Naive B cell (primary cell): ENCODE measurements at regions not wholly inside any gene's neighbourhood (a gene's known extent, or its start where the extent isn't known, plus 50 kb on each side); places are given as distances from the start of the nearest gene placed in this dataset.

ENCODE experiments used
- ATAC-seq, 2 donors: fragments of 150-1000 bp; cut with Tn5 transposase; 2 replicates each; pipeline ENCODE4 v1.10.0; 2021; ENCODE audit warnings: low read depth in 2 of 2, mild to moderate bottlenecking in 2 of 2, moderate library complexity in 2 of 2
- DNase-seq: peaks from one replicate; pipeline ENCODE4 v3.0.0; 2022
- H3K27ac Mint-ChIP-seq, 6 donors: one replicate each; pipeline ENCODE4 v1.8.0; 2020 to 2022; ENCODE audit warnings: mild to moderate bottlenecking in 6 of 6, mixed read lengths in 6 of 6, moderate library complexity in 5 of 6, inconsistent platforms in 2 of 6
- H3K27me3 Mint-ChIP-seq, 3 donors: one replicate each; pipeline ENCODE4 v1.8.0; 2021 to 2022; ENCODE audit warnings: mixed read lengths in 3 of 3, mild to moderate bottlenecking in 1 of 3
- H3K36me3 Mint-ChIP-seq, 2 donors: one replicate each; pipeline ENCODE4 v1.8.0; 2020 to 2022; ENCODE audit warnings: mixed read lengths in 2 of 2, inconsistent platforms in 1 of 2, mild to moderate bottlenecking in 1 of 2
- H3K4me1 Mint-ChIP-seq, 3 donors: one replicate each; pipeline ENCODE4 v1.8.0; 2020 to 2022; ENCODE audit warnings: mixed read lengths in 3 of 3, inconsistent platforms in 1 of 3, mild to moderate bottlenecking in 1 of 3, moderate library complexity in 1 of 3
- H3K4me3 Mint-ChIP-seq, 8 donors: one replicate each; pipeline ENCODE4 v1.8.0; 2020 to 2022; ENCODE audit warnings: mild to moderate bottlenecking in 8 of 8, mixed read lengths in 8 of 8, moderate library complexity in 8 of 8, inconsistent platforms in 2 of 8
- H3K9me3 Mint-ChIP-seq, 7 donors: one replicate each; pipeline ENCODE4 v1.8.0; 2020 to 2022; ENCODE audit warnings: mixed read lengths in 7 of 7, mild to moderate bottlenecking in 5 of 7, inconsistent platforms in 2 of 7, moderate library complexity in 1 of 7

GRCh38 chr9:535356-535755 is 306.1 kb upstream of the DMRT1 start:
- Mint-ChIP-seq H3K4me1 (peaks cover 0 to 11% (median 0%) of the 10 kb centered on the region in 3 donors), H3K4me3 (no peak overlapping the region), H3K9me3 (peaks cover 0 to 14% (median 1%) of the 10 kb centered on the region in 7 donors), H3K36me3 (no peaks in the 10 kb centered on the region), H3K27me3 (peaks cover 7 to 45% (median 16%) of the 10 kb centered on the region in 3 donors), H3K27ac (no peak overlapping the region)
- ATAC-seq (no peak), DNase-seq (no peak)

- Mint-ChIP-seq H3K27me3 (peaks cover 12 to 52% (median 14%) of the 10 kb centered on the region in 3 donors), H3K9me3 (peaks cover 0 to 18% (median 9%) of the 10 kb centered on the region in 7 donors), H3K36me3 (peaks cover 0 to 6% of the 10 kb centered on the region in 2 donors), H3K4me1 (peaks cover 0 to 11% (median 0%) of the 10 kb centered on the region in 3 donors), H3K27ac (no peak overlapping the region), H3K4me3 (peak overlapping the region in 3 of 8 donors; percentile 36 to 50 (median 38))
- DNase-seq (no peak), ATAC-seq (no peak)
Observed at GRCh38 chr9:536597-537511, 304.6 kb upstream of the DMRT1 start.

GRCh38 chr9:543478-543877 is 298.0 kb upstream of the DMRT1 start:
- ATAC-seq = no peak
- Mint-ChIP-seq H3K27ac (no peak overlapping the region), H3K27me3 (peaks cover 18 to 52% (median 31%) of the 10 kb centered on the region in 3 donors), H3K4me1 (no peaks in the 10 kb centered on the region), H3K9me3 (peaks cover 0 to 18% (median 9%) of the 10 kb centered on the region in 7 donors), H3K4me3 (no peak overlapping the region), H3K36me3 (peaks cover 0 to 6% of the 10 kb centered on the region in 2 donors)
- no peak for DNase-seq

GRCh38 chr9:545480-545879 is 296.0 kb upstream of the DMRT1 start:
- Mint-ChIP-seq H3K27me3 (peaks cover 24 to 52% (median 42%) of the 10 kb centered on the region in 3 donors), H3K36me3 (peaks cover 0 to 6% of the 10 kb centered on the region in 2 donors), H3K27ac (no peak overlapping the region), H3K4me3 (no peak overlapping the region), H3K9me3 (peaks cover 0 to 9% (median 2%) of the 10 kb centered on the region in 7 donors), H3K4me1 (no peaks in the 10 kb centered on the region)
- no peak for ATAC-seq
- no peak for DNase-seq

- DNase-seq (no peak), ATAC-seq (no peak)
- H3K36me3 Mint-ChIP-seq = no peaks in the 10 kb centered on the region
- H3K4me1 Mint-ChIP-seq = no peaks in the 10 kb centered on the region
- H3K27me3 Mint-ChIP-seq = peaks cover 30 to 45% (median 45%) of the 10 kb centered on the region in 3 donors
- H3K27ac Mint-ChIP-seq = no peak overlapping the region
- peaks cover 0 to 3% (median 0%) of the 10 kb centered on the region in 7 donors for H3K9me3 Mint-ChIP-seq
- no peak overlapping the region for H3K4me3 Mint-ChIP-seq
Observed at GRCh38 chr9:546235-546634, 295.3 kb upstream of the DMRT1 start.

GRCh38 chr9:546797-547223 is 294.7 kb upstream of the DMRT1 start:
- Mint-ChIP-seq H3K27me3 (peaks cover 34 to 50% (median 42%) of the 10 kb centered on the region in 3 donors), H3K27ac (no peak overlapping the region), H3K9me3 (no peaks in the 10 kb centered on the region), H3K4me1 (no peaks in the 10 kb centered on the region), H3K36me3 (no peaks in the 10 kb centered on the region), H3K4me3 (no peak overlapping the region)
- no peak for ATAC-seq
- no peak for DNase-seq

GRCh38 chr9:547314-547713 is 294.2 kb upstream of the DMRT1 start:
- Mint-ChIP-seq H3K4me3 (no peak overlapping the region), H3K4me1 (no peaks in the 10 kb centered on the region), H3K27me3 (peaks cover 34 to 55% (median 42%) of the 10 kb centered on the region in 3 donors), H3K9me3 (no peaks in the 10 kb centered on the region), H3K36me3 (no peaks in the 10 kb centered on the region), H3K27ac (no peak overlapping the region)
- no peak for ATAC-seq
- DNase-seq = no peak

GRCh38 chr9:549455-549997 is 292.0 kb upstream of the DMRT1 start:
- H3K27me3 Mint-ChIP-seq = peaks cover 28 to 42% (median 31%) of the 10 kb centered on the region in 3 donors
- no peaks in the 10 kb centered on the region for H3K9me3 Mint-ChIP-seq
- DNase-seq = no peak
- no peak overlapping the region for H3K4me3 Mint-ChIP-seq
- H3K36me3 Mint-ChIP-seq = no peaks in the 10 kb centered on the region
- no peak for ATAC-seq
- no peak overlapping the region for H3K27ac Mint-ChIP-seq
- no peaks in the 10 kb centered on the region for H3K4me1 Mint-ChIP-seq

GRCh38 chr9:550333-550732 is 291.2 kb upstream of the DMRT1 start:
- Mint-ChIP-seq H3K4me3 (no peak overlapping the region), H3K9me3 (no peaks in the 10 kb centered on the region), H3K27ac (no peak overlapping the region), H3K27me3 (peaks cover 23 to 34% (median 30%) of the 10 kb centered on the region in 3 donors), H3K4me1 (no peaks in the 10 kb centered on the region), H3K36me3 (no peaks in the 10 kb centered on the region)
- ATAC-seq = no peak
- DNase-seq = no peak

- Mint-ChIP-seq H3K4me1 (no peaks in the 10 kb centered on the region), H3K9me3 (no peaks in the 10 kb centered on the region), H3K27me3 (peaks cover 15 to 41% (median 27%) of the 10 kb centered on the region in 3 donors), H3K27ac (no peak overlapping the region), H3K36me3 (no peaks in the 10 kb centered on the region), H3K4me3 (no peak overlapping the region)
- ATAC-seq = no peak
- no peak for DNase-seq
Observed at GRCh38 chr9:551986-552929, 289.2 kb upstream of the DMRT1 start.

- DNase-seq = no peak
- H3K27me3 Mint-ChIP-seq = peaks cover 32 to 51% (median 34%) of the 10 kb centered on the region in 3 donors
- H3K36me3 Mint-ChIP-seq = no peaks in the 10 kb centered on the region
- H3K4me1 Mint-ChIP-seq = no peaks in the 10 kb centered on the region
- no peaks in the 10 kb centered on the region for H3K9me3 Mint-ChIP-seq
- H3K27ac Mint-ChIP-seq = no peak overlapping the region
- no peak overlapping the region for H3K4me3 Mint-ChIP-seq
- ATAC-seq = no peak
Observed at GRCh38 chr9:555493-555892, 286.0 kb upstream of the DMRT1 start.

GRCh38 chr9:556199-556598 is 285.3 kb upstream of the DMRT1 start:
- peaks cover 32 to 46% (median 34%) of the 10 kb centered on the region in 3 donors for H3K27me3 Mint-ChIP-seq
- no peak overlapping the region for H3K4me3 Mint-ChIP-seq
- no peaks in the 10 kb centered on the region for H3K4me1 Mint-ChIP-seq
- no peak for DNase-seq
- H3K27ac Mint-ChIP-seq = no peak overlapping the region
- H3K36me3 Mint-ChIP-seq = no peaks in the 10 kb centered on the region
- no peaks in the 10 kb centered on the region for H3K9me3 Mint-ChIP-seq
- no peak for ATAC-seq

GRCh38 chr9:556675-557074 is 284.8 kb upstream of the DMRT1 start:
- Mint-ChIP-seq H3K36me3 (no peaks in the 10 kb centered on the region), H3K4me3 (no peak overlapping the region), H3K27me3 (peaks cover 33 to 41% (median 34%) of the 10 kb centered on the region in 3 donors), H3K4me1 (no peaks in the 10 kb centered on the region), H3K27ac (no peak overlapping the region), H3K9me3 (no peaks in the 10 kb centered on the region)
- ATAC-seq (no peak), DNase-seq (no peak)
